ENCODE measurements at regions not wholly inside any gene's neighbourhood (a gene's known extent, or its start where the extent isn't known, plus 50 kb on each side); places are given as distances from the start of the nearest gene placed in this dataset.

- H3K4me2 ChIP-seq (ENCODE audit: low read depth, low read length): no peak overlapping the region
- no peaks in the 10 kb centered on the region for H3K27me3 ChIP-seq (replicated peaks; ENCODE audit: insufficient read depth, low read length)
- no peak for DNase-seq
- no peaks in the 10 kb centered on the region for H3K9me2 ChIP-seq (replicated peaks; ENCODE audit: insufficient read depth, low read length)
- H3K27ac ChIP-seq (ENCODE audit: low read length): no peak overlapping the region
- H4K20me1 ChIP-seq (ENCODE audit: insufficient read depth, low read length): no peaks in the 10 kb centered on the region
- no peak overlapping the region for H3K9ac ChIP-seq (ENCODE audit: low read length)
- H3K4me3 ChIP-seq (ENCODE audit: low read length): no peak overlapping the region
- TF ChIP-seq CTCF (IDR thresholded peaks at IDR 0.05; ENCODE audit: low read length) (no peak), EZH2phosphoT487 (IDR thresholded peaks at IDR 0.05; ENCODE audit: low read length) (no peak), EZH2 (optimal IDR thresholded peaks at IDR 0.05; ENCODE audit: low read depth, low read length) (no peak)
- H3K4me1 ChIP-seq (ENCODE audit: low read length): no peaks in the 10 kb centered on the region
- H3K9me3 ChIP-seq (replicated peaks; ENCODE audit: insufficient read depth, low read length): no peaks in the 10 kb centered on the region
- H3K79me2 ChIP-seq (ENCODE audit: low read length): no peaks in the 10 kb centered on the region
- H3F3A ChIP-seq (ENCODE audit: insufficient read depth, low read length): no peaks in the 10 kb centered on the region
- H2AFZ ChIP-seq (ENCODE audit: low read length): no peak overlapping the region
- no peaks in the 10 kb centered on the region for H3K36me3 ChIP-seq (replicated peaks; ENCODE audit: insufficient read depth, low read length)
Observed at GRCh38 chr5:58136406-58136805, 323.5 kb downstream of the PLK2 start.

DNA sequence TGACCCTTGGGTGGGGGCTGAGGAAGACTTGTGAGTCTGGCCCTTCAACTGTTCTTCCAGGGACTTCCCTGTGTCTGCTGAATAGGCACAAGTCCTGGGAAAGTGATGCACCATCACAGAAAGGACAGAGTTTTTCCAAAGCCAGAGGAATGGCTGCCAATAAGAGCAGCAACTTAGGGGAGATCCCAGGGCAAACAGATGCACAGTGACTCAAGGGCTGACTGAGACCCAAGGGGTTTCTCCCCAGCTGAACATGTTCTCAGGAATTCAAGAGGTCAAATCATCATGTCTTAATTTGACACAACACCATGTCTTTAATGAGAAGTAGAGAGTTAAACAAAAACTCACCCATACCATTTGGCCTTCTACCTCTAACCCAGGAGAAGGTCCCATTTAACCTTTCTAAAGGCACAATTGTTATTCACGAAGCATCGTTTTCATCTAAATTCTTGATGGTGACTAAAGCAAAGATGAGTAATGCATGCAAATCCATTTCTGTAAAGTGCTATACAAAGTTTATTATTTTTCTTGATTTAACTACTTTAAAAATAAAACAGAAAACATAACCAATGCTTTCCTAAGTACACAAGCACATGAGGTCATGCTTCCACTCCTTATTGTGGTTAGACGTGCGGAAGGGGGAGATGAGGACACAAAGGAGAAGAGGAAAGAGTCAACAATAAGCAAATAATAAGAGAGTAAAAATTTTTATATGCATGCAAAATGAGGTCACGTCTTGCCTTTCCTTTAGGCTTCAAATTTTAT is 324.1 kb downstream of the PLK2 start:
- no peak overlapping the region for H3K4me2 ChIP-seq (ENCODE audit: low read depth, low read length)
- H3K79me2 ChIP-seq (ENCODE audit: low read length): no peaks in the 10 kb centered on the region
- no peaks in the 10 kb centered on the region for H3K9me2 ChIP-seq (replicated peaks; ENCODE audit: insufficient read depth, low read length)
- H2AFZ ChIP-seq (ENCODE audit: low read length): no peak overlapping the region
- DNase-seq: no peak
- H3K4me1 ChIP-seq (ENCODE audit: low read length): no peaks in the 10 kb centered on the region
- no peaks in the 10 kb centered on the region for H3K27me3 ChIP-seq (replicated peaks; ENCODE audit: insufficient read depth, low read length)
- no peak overlapping the region for H3K4me3 ChIP-seq (ENCODE audit: low read length)
- no peaks in the 10 kb centered on the region for H3K9me3 ChIP-seq (replicated peaks; ENCODE audit: insufficient read depth, low read length)
- no peak overlapping the region for H3K27ac ChIP-seq (ENCODE audit: low read length)
- no peaks in the 10 kb centered on the region for H3F3A ChIP-seq (ENCODE audit: insufficient read depth, low read length)
- no peak for TF ChIP-seq EZH2 (optimal IDR thresholded peaks at IDR 0.05; ENCODE audit: low read depth, low read length)
- no peak for TF ChIP-seq EZH2phosphoT487 (IDR thresholded peaks at IDR 0.05; ENCODE audit: low read length)
- TF ChIP-seq CTCF (IDR thresholded peaks at IDR 0.05; ENCODE audit: low read length): no peak
- no peak overlapping the region for H3K9ac ChIP-seq (ENCODE audit: low read length)
- no peaks in the 10 kb centered on the region for H3K36me3 ChIP-seq (replicated peaks; ENCODE audit: insufficient read depth, low read length)
- H4K20me1 ChIP-seq (ENCODE audit: insufficient read depth, low read length): no peaks in the 10 kb centered on the region

DNA sequence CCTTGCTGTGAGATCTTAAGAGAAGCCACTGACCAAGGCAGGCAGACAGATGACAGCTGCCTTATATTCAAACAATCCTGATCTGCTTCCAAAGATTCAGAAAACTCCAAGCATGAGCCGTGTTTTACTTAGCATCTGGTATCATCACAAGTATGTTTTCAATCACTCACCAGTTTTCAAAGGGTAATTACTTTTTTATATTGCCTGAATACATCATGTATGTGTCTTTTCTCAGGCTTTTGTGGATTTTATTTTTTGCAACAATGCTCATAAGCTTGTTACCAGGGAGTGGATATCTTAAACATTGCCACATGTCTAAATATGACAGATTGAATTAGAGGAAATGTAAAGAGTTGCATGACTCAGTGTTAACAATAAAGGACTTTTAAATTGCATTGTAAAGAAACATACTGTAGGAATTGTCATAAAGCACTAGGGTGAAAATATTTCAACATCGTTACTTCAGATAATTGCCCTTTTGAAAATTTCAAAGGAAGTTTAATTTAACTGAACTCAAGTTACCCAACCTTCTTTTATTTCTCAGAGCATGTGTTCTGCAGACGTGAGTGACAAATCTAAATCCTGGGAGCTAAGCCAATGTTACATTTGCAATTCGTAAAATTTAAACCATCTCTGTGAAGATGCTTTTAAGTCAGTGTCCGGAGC is 326.1 kb downstream of the PLK2 start:
- no peak for DNase-seq
- no peak overlapping the region for H3K4me2 ChIP-seq (ENCODE audit: low read depth, low read length)
- TF ChIP-seq EZH2 (optimal IDR thresholded peaks at IDR 0.05; ENCODE audit: low read depth, low read length): no peak
- no peak for TF ChIP-seq CTCF (IDR thresholded peaks at IDR 0.05; ENCODE audit: low read length)
- TF ChIP-seq EZH2phosphoT487 (IDR thresholded peaks at IDR 0.05; ENCODE audit: low read length): no peak

More for the DNA sequence above, 326.1 kb downstream of the PLK2 start:
- Histone ChIP-seq H3K27ac (ENCODE audit: low read length) (no peak overlapping the region), H3K9ac (ENCODE audit: low read length) (no peak overlapping the region), H2AFZ (ENCODE audit: low read length) (no peak overlapping the region), H3F3A (ENCODE audit: insufficient read depth, low read length) (no peaks in the 10 kb centered on the region), H3K27me3 (replicated peaks; ENCODE audit: insufficient read depth, low read length) (no peaks in the 10 kb centered on the region), H3K4me1 (ENCODE audit: low read length) (no peaks in the 10 kb centered on the region), H3K9me3 (replicated peaks; ENCODE audit: insufficient read depth, low read length) (no peaks in the 10 kb centered on the region), H3K9me2 (replicated peaks; ENCODE audit: insufficient read depth, low read length) (no peaks in the 10 kb centered on the region), H3K36me3 (replicated peaks; ENCODE audit: insufficient read depth, low read length) (no peaks in the 10 kb centered on the region), H4K20me1 (ENCODE audit: insufficient read depth, low read length) (no peaks in the 10 kb centered on the region), H3K79me2 (ENCODE audit: low read length) (no peaks in the 10 kb centered on the region), H3K4me3 (ENCODE audit: low read length) (no peak overlapping the region)

All from MM.1S (cell line).